Keratinocyte (primary cell): ENCODE measurements at regions not wholly inside any gene's neighbourhood (a gene's known extent, or its start where the extent isn't known, plus 50 kb on each side); places are given as distances from the start of the nearest gene placed in this dataset.

Experiments
- DNase-seq: peaks from one replicate; pipeline ENCODE4 v3.0.0-alpha.2; 2011; ENCODE audit warnings: low read depth, missing footprints, low spot score
- FAIRE-seq: peaks from 2 replicates; lab custom pipeline; 2011; peaks lifted over from hg19 to GRCh38; lab: Jason Lieb, UNC
- H2AFZ ChIP-seq: 2 replicates; pipeline ENCODE4 v1.6.0; 2012; ENCODE audit warnings: low read length, control low read depth, inconsistent platforms; ENCODE audit not compliant: control insufficient read depth
- H3K27ac ChIP-seq: 2 replicates; pipeline ENCODE4 v1.5.1; 2011; ENCODE audit warnings: low read length; ENCODE audit not compliant: control insufficient read depth, insufficient read depth
- H3K27me3 ChIP-seq: 3 replicates; pipeline ENCODE4 v1.6.0; 2011; ENCODE audit warnings: low read length; ENCODE audit not compliant: control insufficient read depth, insufficient read depth; ENCODE audit errors: extremely low read depth
- H3K36me3 ChIP-seq, 2 experiments: 2 replicates in 1 of 2; 3 replicates in 1 of 2; pipeline ENCODE4 v1.5.1; 2011; ENCODE audit warnings: low read length in 2 of 2, mild to moderate bottlenecking in 1 of 2; ENCODE audit not compliant: control insufficient read depth in 2 of 2, insufficient read depth in 2 of 2; ENCODE audit errors: extremely low read depth in 1 of 2
- H3K4me1 ChIP-seq: 3 replicates; pipeline ENCODE4 v1.5.1; 2011; ENCODE audit warnings: low read length; ENCODE audit not compliant: control insufficient read depth, insufficient read depth; ENCODE audit errors: extremely low read depth
- H3K4me2 ChIP-seq: 3 replicates; pipeline ENCODE4 v1.6.0; 2011; ENCODE audit warnings: low read depth, low read length; ENCODE audit not compliant: control insufficient read depth, insufficient read depth; ENCODE audit errors: extremely low read depth
- H3K4me3 ChIP-seq, 3 experiments: fragments of 200-600 bp in 1 of 3; sonication (generic) in 1 of 3; 2 replicates in 2 of 3; 3 replicates in 1 of 3; pipeline ENCODE4 v1.5.1; 2011 to 2016; ENCODE audit warnings: low read length in 3 of 3, mild to moderate bottlenecking in 3 of 3, control low read depth in 2 of 3, inconsistent platforms in 1 of 3, low read depth in 1 of 3, mixed read lengths in 1 of 3, mixed run types in 1 of 3, moderate library complexity in 1 of 3; ENCODE audit not compliant: control insufficient read depth in 2 of 3, insufficient read depth in 2 of 3; ENCODE audit errors: extremely low read depth in 1 of 3
- H3K79me2 ChIP-seq: 2 replicates; pipeline ENCODE4 v1.6.0; 2012; ENCODE audit warnings: low read length; ENCODE audit not compliant: control insufficient read depth, insufficient read depth
- H3K9ac ChIP-seq: 3 replicates; pipeline ENCODE4 v1.6.0; 2011; ENCODE audit warnings: low read length; ENCODE audit not compliant: control insufficient read depth, insufficient read depth; ENCODE audit errors: extremely low read depth
- H3K9me1 ChIP-seq: 3 replicates; pipeline ENCODE4 v1.6.0; 2011; ENCODE audit warnings: low read length; ENCODE audit not compliant: control insufficient read depth, insufficient read depth; ENCODE audit errors: extremely low read depth
- H3K9me3 ChIP-seq: 2 replicates; pipeline ENCODE4 v1.5.1; 2012; ENCODE audit warnings: low read depth, low read length; ENCODE audit not compliant: control insufficient read depth
- H4K20me1 ChIP-seq: 3 replicates; pipeline ENCODE4 v1.6.0; 2011; ENCODE audit warnings: low read length; ENCODE audit not compliant: control insufficient read depth, insufficient read depth; ENCODE audit errors: extremely low read depth
- CTCF ChIP-seq, 3 experiments: IDR thresholded peaks in 1 of 3; conservative IDR thresholded peaks in 1 of 3; optimal IDR thresholded peaks in 1 of 3; 2 replicates in 2 of 3; 3 replicates in 1 of 3; pipeline versions ENCODE3 to v1.5.1; 2011; ENCODE audit warnings: low read length in 3 of 3, mild to moderate bottlenecking in 3 of 3, moderate library complexity in 2 of 3, control low read depth in 1 of 3, inconsistent platforms in 1 of 3; ENCODE audit not compliant: insufficient read depth in 2 of 3; ENCODE audit errors: extremely low read depth in 1 of 3
- EZH2 ChIP-seq: IDR thresholded peaks from one replicate; pipeline ENCODE4 v1.6.1; 2012; ENCODE audit warnings: inconsistent platforms, mild to moderate bottlenecking, low read length, moderate library complexity
- dilution Hi-C: fragments of 300-500 bp; cut with MboI; formaldehyde crosslinking; loops from one replicate; pipeline ENCODE4 v1.7.0; 2020; ENCODE audit warnings: low sequenced_read_pairs; ENCODE audit not compliant: extremely low pct_ligation_motif_present

DNA sequence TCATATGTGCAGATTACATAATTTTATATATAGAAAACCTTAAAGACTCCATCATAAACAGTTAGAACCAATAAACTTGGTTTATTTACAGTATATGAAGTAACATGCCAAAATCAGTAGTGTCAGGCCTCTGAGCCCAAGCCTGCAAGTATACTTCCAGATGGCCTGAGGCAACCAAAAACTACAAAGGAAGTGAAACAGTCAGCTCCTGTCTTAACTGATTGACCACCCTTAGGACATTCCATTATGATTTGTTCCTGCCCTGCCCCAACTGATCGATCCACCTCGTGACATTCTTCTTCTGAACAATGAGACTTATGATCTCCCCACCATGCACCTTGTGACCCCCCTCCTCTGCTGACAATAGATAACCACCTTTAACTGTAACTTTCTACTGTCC lies 630.3 kb downstream of the AMY1C start:
- H3K4me1 ChIP-seq = no peaks in the 10 kb centered on the region
- no peaks in the 10 kb centered on the region for H3K27me3 ChIP-seq
- no peaks in the 10 kb centered on the region for H3K79me2 ChIP-seq
- H3K9me3 ChIP-seq = no peaks in the 10 kb centered on the region
- no peak for FAIRE-seq
- H3K27ac ChIP-seq = no peak overlapping the region
- no peaks in the 10 kb centered on the region for H3K36me3 ChIP-seq
- no peak overlapping the region for H2AFZ ChIP-seq
- dilution Hi-C loops = no loop called here
- H4K20me1 ChIP-seq = no peaks in the 10 kb centered on the region
- no peak for DNase-seq
- H3K9me1 ChIP-seq = no peaks in the 10 kb centered on the region
- H3K4me2 ChIP-seq = no peak overlapping the region
- no peak overlapping the region for H3K9ac ChIP-seq
- TF ChIP-seq EZH2 (no peak), CTCF (optimal IDR thresholded peaks at IDR 0.05 in 1 of 3, IDR thresholded peaks at IDR 0.05 in 1 of 3, conservative IDR thresholded peaks at IDR 0.05 in 1 of 3; ENCODE audit: extremely low read depth in 1 of 3, insufficient read depth in 2 of 3, low read length in 3 of 3) (no peak)
- no peak overlapping the region for H3K4me3 ChIP-seq

DNA sequence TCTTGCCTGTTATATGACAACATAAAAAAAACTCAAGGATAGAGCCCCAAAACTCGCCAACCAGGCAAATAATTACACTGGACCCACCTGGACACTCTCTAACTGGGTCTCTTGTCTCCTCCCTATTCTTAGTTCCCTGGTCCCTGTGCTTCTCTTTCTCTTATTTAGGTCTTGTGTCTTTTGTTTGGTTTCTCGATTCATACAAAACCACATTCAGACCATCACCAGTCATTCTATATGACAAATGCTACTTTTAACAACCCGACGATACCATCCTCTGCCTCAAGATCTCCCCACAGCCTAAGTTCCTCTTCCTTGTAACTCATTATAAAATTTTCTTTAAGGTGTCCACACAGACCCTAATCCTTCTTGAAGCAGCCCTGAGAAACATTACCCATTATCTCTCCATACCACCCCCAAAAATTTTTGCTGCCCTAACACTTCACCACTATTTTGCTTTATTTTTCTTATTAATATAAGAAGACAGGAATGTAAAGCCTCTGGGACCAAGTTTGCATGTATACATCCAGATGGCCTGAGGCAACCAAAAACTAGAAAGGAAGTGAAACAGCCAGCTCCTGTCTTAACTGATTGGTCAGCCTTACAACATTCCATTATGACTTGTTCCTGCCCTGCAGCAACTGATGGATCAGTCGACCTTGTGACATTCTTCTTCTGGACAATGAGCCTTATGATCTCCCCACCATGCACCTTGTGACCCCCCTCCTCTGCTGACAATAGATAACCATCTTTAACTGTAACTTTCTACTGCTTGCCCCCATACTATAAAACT lies 638.2 kb downstream of the AMY1C start:
- Histone ChIP-seq H3K27me3 (no peaks in the 10 kb centered on the region), H3K36me3 (no peaks in the 10 kb centered on the region), H3K4me3 (no peak overlapping the region), H3K9ac (no peak overlapping the region), H3K9me1 (no peaks in the 10 kb centered on the region), H3K4me2 (no peak overlapping the region), H3K79me2 (no peaks in the 10 kb centered on the region), H2AFZ (no peak overlapping the region), H3K27ac (no peak overlapping the region), H3K9me3 (no peaks in the 10 kb centered on the region), H4K20me1 (no peaks in the 10 kb centered on the region), H3K4me1 (no peaks in the 10 kb centered on the region)
- DNase-seq (peak; percentile 25), FAIRE-seq (no peak)
- no peak for TF ChIP-seq CTCF (optimal IDR thresholded peaks at IDR 0.05 in 1 of 3, IDR thresholded peaks at IDR 0.05 in 1 of 3, conservative IDR thresholded peaks at IDR 0.05 in 1 of 3; ENCODE audit: extremely low read depth in 1 of 3, insufficient read depth in 2 of 3, low read length in 3 of 3)
- TF ChIP-seq EZH2 = no peak
- dilution Hi-C loops = no loop called here
